Retinal pigment epithelial cell (primary cell): ENCODE measurements at regions not wholly inside any gene's neighbourhood (a gene's known extent, or its start where the extent isn't known, plus 50 kb on each side); places are given as distances from the start of the nearest gene placed in this dataset.
A peak's percentile ranks its signal among the peaks of the same experiment; 100 is the strongest.
"Not testable (repeated sequence)": the region's sequence is repeated elsewhere in the genome, so short reads cannot be mapped to it uniquely, and the experiment has no call there.

Source experiments
- DNase-seq: peaks from one replicate; pipeline ENCODE4 v3.0.0-alpha.2; 2010; ENCODE audit warnings: low read depth
- H3K4me3 ChIP-seq: 2 replicates; pipeline ENCODE4 v1.5.1; 2011; ENCODE audit warnings: mild to moderate bottlenecking, low read length, control low read depth, moderate library complexity
- CTCF ChIP-seq: conservative IDR thresholded peaks from 2 replicates; pipeline ENCODE4 v1.5.1; 2011; ENCODE audit warnings: low read depth, low read length, control low read depth, inconsistent platforms

DNA sequence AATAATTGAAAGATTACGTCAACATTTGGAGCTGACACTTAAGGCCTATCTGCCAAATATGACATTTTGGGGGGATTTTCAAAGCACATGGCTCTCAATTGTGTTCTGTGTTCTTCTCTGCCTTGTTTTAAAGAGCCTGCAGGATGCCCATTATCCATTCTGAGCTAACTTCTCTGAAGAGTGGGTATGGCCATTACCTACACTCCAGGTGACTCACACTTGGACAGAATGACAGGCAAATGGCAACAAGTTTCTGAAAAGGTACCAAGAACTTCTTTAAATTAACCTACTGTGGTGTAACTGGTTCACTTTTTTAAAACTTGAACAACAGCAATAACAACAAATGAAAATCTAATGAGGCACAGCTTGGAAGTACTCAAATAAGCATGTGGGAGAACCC lies 834.9 kb upstream of the SLC39A10 start:
- no peak for DNase-seq
- no peak overlapping the region for H3K4me3 ChIP-seq
- no peak for TF ChIP-seq CTCF

DNA sequence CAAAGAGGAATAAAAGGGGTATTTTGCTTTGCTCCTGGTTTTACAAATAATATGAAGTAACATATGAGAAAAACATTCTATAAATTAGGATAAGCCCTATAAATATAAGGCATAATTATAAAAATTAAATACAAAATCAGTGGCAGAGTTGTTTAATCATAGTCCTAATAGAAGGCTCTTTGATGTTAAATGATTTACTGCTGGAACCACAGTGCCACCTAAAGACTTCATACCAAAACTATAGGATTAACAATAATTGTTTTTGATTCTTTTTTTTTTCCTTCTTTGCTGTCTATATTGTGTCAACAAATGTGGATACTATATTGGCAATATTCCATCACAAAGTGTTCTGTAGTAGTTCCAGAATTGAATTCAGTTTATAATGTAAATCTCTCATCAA lies 837.7 kb upstream of the SLC39A10 start:
- TF ChIP-seq CTCF, result peak; percentile 33
- DNase-seq, result peak; percentile 2
- H3K4me3 ChIP-seq, result no peak overlapping the region

- no peak for TF ChIP-seq CTCF
- DNase-seq, result no peak
- H3K4me3 ChIP-seq, result no peak overlapping the region
Observed at GRCh38 chr2:194815475-194815874, 841.6 kb upstream of the SLC39A10 start.

GRCh38 chr2:194802589-194802988 lies 854.4 kb upstream of the SLC39A10 start:
- no peak overlapping the region for H3K4me3 ChIP-seq
- TF ChIP-seq CTCF, result no peak
- no peak for DNase-seq

GRCh38 chr2:194787071-194787470 lies 870.0 kb upstream of the SLC39A10 start:
- not testable (repeated sequence) for H3K4me3 ChIP-seq, DNase-seq

DNA sequence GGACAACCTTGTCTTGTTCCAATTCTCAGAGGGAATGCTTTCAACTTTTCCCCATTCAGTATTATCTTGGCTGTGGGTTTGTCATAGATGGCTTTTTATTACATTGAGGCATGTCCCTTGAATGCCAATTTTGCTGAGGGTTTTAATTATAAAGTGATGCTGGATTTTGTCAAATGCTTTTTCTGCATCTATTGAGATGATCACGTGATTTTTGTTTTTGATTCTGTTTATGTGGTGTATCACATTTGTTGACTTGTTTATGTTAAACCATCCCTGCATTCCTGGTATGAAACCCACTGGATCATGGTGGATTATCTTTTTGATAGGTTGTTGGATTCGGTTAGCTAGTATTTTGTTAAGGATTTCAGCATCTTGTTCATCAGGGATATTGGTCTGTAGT lies 885.6 kb upstream of the SLC39A10 start:
- DNase-seq, H3K4me3 ChIP-seq: not testable (repeated sequence)

DNA sequence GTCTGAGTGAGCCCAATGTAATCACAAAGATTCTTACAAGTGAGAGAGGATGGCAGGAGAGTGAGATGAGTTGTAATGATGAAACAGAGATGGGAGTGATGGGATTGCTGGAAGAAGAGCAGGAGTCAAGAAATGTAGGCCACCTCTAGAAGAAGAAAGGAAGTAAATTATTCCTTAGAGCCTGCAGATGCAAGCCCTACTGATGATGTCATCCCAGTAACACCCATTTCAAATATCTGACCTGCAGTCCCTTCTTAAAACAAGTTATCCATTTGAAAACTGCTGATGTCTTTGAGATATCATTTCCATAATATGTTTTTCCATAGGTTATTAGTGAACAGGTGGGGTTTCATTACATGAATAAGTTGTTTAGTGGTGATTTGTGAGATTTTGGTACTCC lies 888.0 kb upstream of the SLC39A10 start:
- H3K4me3 ChIP-seq, result no peak overlapping the region
- TF ChIP-seq CTCF, result no peak
- DNase-seq, result no peak

- H3K4me3 ChIP-seq, result no peak overlapping the region
- no peak for TF ChIP-seq CTCF
Observed at GRCh38 chr2:194765723-194766122, 891.3 kb upstream of the SLC39A10 start.

DNA sequence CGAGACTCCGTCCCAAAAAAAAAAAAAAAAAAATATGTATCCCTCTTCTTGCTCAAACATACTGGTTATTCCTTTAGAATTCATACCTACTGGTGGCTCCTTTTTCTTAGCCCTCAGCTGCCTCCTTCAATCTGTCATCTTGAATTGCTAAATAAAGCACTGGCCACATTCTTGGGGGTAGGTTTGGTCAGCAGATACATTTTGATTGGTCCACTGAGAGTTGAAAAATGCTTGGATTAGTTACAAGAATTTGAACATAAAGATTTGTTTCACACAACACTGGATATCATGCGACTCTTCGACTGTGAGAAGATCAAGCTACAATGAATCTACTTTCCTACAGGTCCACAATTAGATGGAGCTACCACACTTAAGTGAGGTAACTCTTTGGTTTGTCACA lies 906.1 kb upstream of the SLC39A10 start:
- TF ChIP-seq CTCF, result no peak
- no peak overlapping the region for H3K4me3 ChIP-seq
- DNase-seq, result no peak

More at GRCh38 chr2:194765723-194766122, 891.3 kb upstream of the SLC39A10 start:
- DNase-seq, result no peak
